Activated T-cell treated with anti-CD3 and anti-CD28 coated beads for 1 hour (primary cell): ENCODE measurements at regions not wholly inside any gene's neighbourhood (a gene's known extent, or its start where the extent isn't known, plus 50 kb on each side); places are given as distances from the start of the nearest gene placed in this dataset.

Experiments used
- DNase-seq: peaks from one replicate; pipeline ENCODE4 v3.0.0-alpha.2; 2020; ENCODE audit warnings: low read depth

DNA sequence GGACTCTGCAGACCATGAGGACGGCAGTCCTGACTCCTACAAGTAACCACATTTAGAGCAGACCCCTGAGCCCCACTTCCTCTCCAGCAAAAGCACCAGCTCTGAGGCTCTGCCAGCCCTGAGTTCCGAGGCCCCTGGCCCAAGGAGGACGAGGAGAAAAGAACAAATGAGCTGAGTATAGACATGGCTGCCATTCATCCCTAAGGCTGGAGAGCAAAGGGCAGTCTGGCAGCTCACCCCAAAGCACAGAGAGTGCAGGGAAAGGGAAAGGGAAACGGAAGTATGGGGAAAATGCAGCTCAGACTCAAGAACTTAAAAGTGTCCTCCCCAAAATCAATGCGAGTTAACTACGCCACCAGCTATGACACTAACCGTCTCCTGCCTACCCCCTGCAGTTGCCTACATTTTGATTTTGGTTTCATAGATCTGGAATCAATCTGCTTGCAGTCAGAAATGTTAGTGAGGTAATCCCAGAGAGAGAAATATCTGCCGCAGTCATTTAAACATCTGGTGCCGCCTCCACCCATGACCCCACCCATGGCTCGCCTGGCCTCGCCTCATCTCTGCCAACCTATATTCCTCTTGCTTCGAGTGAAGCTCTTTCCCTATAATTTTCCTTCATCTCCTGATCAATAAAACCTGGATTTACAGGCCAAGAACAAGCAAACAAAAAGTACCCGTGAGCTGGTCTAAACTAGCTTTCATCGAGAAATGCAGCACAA, 49.6 kb upstream of the AFDN start:
- DNase-seq: no peak
